HepG2 (cell line): ENCODE measurements at regions not wholly inside any gene's neighbourhood (a gene's known extent, or its start where the extent isn't known, plus 50 kb on each side); places are given as distances from the start of the nearest gene placed in this dataset.

Experiments used
- ATAC-seq: fragments of 200-7000 bp; cut with Tn5 transposase; 3 replicates; pipeline ENCODE4 v1.9.1; 2020; ENCODE audit warnings: mild to moderate bottlenecking, moderate library complexity
- BruUV-seq: library from RNA; stranded (reverse); fragments of 400-500 nt; replicated peaks from 2 replicates; lab custom pipeline; 2021; lab: Mats Ljungman, UMichigan
- CTCF ChIA-PET: fragments of 300-600 bp; formaldehyde crosslinking; extraction: SDS; loops from one replicate; lab custom pipeline; 2021; ENCODE audit warnings: low total read pairs, inconsistent platforms, low intra/inter-chr PET ratio; lab: Yijun Ruan, JAX
- POLR2A ChIA-PET: fragments of 350-600 bp; sonication (Branson Sonifier 250); formaldehyde crosslinking; loops from one replicate; lab custom pipeline; 2020; ENCODE audit warnings: antibody characterized with exemption, inconsistent platforms; lab: Yijun Ruan, JAX
- DNase-seq: peaks from one replicate; pipeline ENCODE4 v3.0.0-alpha.2; 2015; ENCODE audit warnings: low spot score
- FAIRE-seq: peaks from 3 replicates; lab custom pipeline; 2011; peaks lifted over from hg19 to GRCh38; lab: Jason Lieb, UNC
- H2AFZ ChIP-seq: one replicate; pipeline ENCODE4 v1.6.1; 2011; ENCODE audit warnings: low read length, inconsistent platforms
- H3K27ac ChIP-seq: fragments of 300-600 bp; 3 replicates; pipeline ENCODE4 v1.8.0; 2011; ENCODE audit warnings: mixed run types, mild to moderate bottlenecking, mixed read lengths, low read length, inconsistent platforms; ENCODE audit not compliant: insufficient read depth; ENCODE audit errors: extremely low read length
- H3K27me3 ChIP-seq, 2 experiments: fragments of 200-600 bp in 1 of 2; 2 replicates in 1 of 2; 3 replicates in 1 of 2; pipeline versions ENCODE4 v1.6.0 to v1.8.0; 2011; ENCODE audit warnings: low read length in 2 of 2, mild to moderate bottlenecking in 2 of 2, moderate library complexity in 2 of 2, inconsistent platforms in 1 of 2; ENCODE audit not compliant: insufficient read depth in 2 of 2, control insufficient read depth in 1 of 2
- H3K36me3 ChIP-seq, 2 experiments: fragments of 200-600 bp in 1 of 2; replicated peaks in 1 of 2; 2 replicates in 1 of 2; 3 replicates in 1 of 2; pipeline versions ENCODE4 v1.5.1 to v1.8.0; 2011; ENCODE audit warnings: low read length in 2 of 2, inconsistent platforms in 1 of 2; ENCODE audit not compliant: insufficient read depth in 2 of 2, control insufficient read depth in 1 of 2
- H3K4me1 ChIP-seq: 2 replicates; pipeline ENCODE4 v1.5.1; 2012; ENCODE audit warnings: low read length, inconsistent platforms; ENCODE audit not compliant: insufficient read depth
- H3K4me2 ChIP-seq: 2 replicates; pipeline ENCODE4 v1.6.0; 2011; ENCODE audit warnings: low read depth, low read length, inconsistent platforms
- H3K4me3 ChIP-seq, 3 experiments: fragments of 200-600 bp in 1 of 3; sonication (generic), shearing (Covaris generic) in 1 of 3; replicated peaks in 1 of 3; 2 replicates each; pipeline ENCODE4 v1.5.1; 2011 to 2016; ENCODE audit warnings: low read length in 3 of 3, inconsistent platforms in 2 of 3, low read depth in 2 of 3, mild to moderate bottlenecking in 2 of 3, control low read depth in 1 of 3, mixed read lengths in 1 of 3; ENCODE audit not compliant: insufficient read depth in 1 of 3
- H3K79me2 ChIP-seq: one replicate; pipeline ENCODE4 v1.6.1; 2011; ENCODE audit warnings: low read length, inconsistent platforms; ENCODE audit not compliant: insufficient read depth
- H3K9ac ChIP-seq: 2 replicates; pipeline ENCODE4 v1.6.0; 2011; ENCODE audit warnings: mild to moderate bottlenecking, low read depth, low read length, inconsistent platforms; ENCODE audit not compliant: insufficient read depth
- H3K9me3 ChIP-seq: 2 replicates; pipeline ENCODE4 v1.5.1; 2012; ENCODE audit warnings: mild to moderate bottlenecking, low read length
- H4K20me1 ChIP-seq: 2 replicates; pipeline ENCODE4 v1.6.0; 2011; ENCODE audit warnings: inconsistent platforms, mild to moderate bottlenecking, low read length, moderate library complexity; ENCODE audit not compliant: insufficient read depth
- BCLAF1 ChIP-seq: fragments of 450-650 bp; IDR thresholded peaks from 2 replicates; pipeline ENCODE4 v1.6.1; 2017; ENCODE audit warnings: mild to moderate bottlenecking
- MXD4 ChIP-seq: IDR thresholded peaks from 2 replicates; pipeline ENCODE4 v1.6.1; 2016; ENCODE audit warnings: mild to moderate bottlenecking, missing biosample characterization, missing genetic modification reagents
- ZNF225 ChIP-seq: sonication (generic); formaldehyde crosslinking; IDR thresholded peaks from 2 replicates; pipeline ENCODE4 v1.4.0; 2020; ENCODE audit warnings: mild to moderate bottlenecking, missing genetic modification reagents
- ZNF7 ChIP-seq: IDR thresholded peaks from 2 replicates; pipeline ENCODE4 v1.6.1; 2016; ENCODE audit warnings: missing biosample characterization, missing genetic modification reagents
- ZSCAN12 ChIP-seq: sonication (generic); formaldehyde crosslinking; IDR thresholded peaks from 2 replicates; pipeline ENCODE4 v1.9.0; 2021; ENCODE audit warnings: mild to moderate bottlenecking, missing genetic modification reagents
- WGBS: methylation state at CpG from one replicate; pipeline ENCODE4 v1.1.6; 2017; ENCODE audit warnings: low lambda C conversion rate; 5-methylcytosine and 5-hydroxymethylcytosine counted together
- in situ Hi-C: cut with HindIII; loops from 2 replicates; pipeline ENCODE4 v1.10.0; 2017; ENCODE audit warnings: low pct_unique_long_range_greater_than_20kb; ENCODE audit not compliant: extremely low pct_ligation_motif_present
- intact Hi-C: fragments of 100-400 bp; cut with micrococcal nuclease; formaldehyde crosslinking; loops from one replicate; pipeline ENCODE4 v1.10.0; 2022; ENCODE audit not compliant: unreplicated experiment
- TF ChIP-seq, protein P1 (sequence below): IDR thresholded peaks from 2 replicates; pipeline ENCODE4 v1.6.1; 2016; ENCODE audit warnings: mild to moderate bottlenecking

DNA sequence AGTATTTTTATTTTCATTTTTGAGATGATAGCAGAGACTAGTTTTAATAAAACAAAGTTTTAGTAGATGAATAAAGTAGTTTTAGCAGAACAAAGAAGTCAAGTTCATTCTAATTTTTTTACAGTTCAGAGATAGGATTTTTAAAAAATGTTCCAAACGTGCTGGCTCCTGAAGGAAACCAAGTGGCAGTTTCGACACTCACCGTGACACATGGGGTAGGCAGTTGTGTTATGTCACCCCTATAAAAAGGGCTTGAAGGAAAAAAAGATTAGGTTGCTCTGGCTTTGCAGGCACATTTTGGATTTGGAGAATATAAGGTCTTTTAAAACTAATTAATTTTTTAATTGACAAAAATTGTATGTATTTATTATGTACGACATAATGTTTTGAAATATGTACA is 305.2 kb downstream of the NDFIP2 start:
- no TSS peak for BruUV-seq
- no peak overlapping the region for H3K9ac ChIP-seq
- H3K27ac ChIP-seq, result no peak overlapping the region
- H4K20me1 ChIP-seq, result no peaks in the 10 kb centered on the region
- ChIA-PET CTCF (no interaction called here), POLR2A (no interaction called here)
- H3K79me2 ChIP-seq, result no peaks in the 10 kb centered on the region
- H3K27me3 ChIP-seq, result no peaks in the 10 kb centered on the region
- TF ChIP-seq ZSCAN12 (CRISPR knock-in tag), result no peak
- no peak for TF ChIP-seq BCLAF1
- TF ChIP-seq ZNF7, result no peak
- TF ChIP-seq, protein P1, sequence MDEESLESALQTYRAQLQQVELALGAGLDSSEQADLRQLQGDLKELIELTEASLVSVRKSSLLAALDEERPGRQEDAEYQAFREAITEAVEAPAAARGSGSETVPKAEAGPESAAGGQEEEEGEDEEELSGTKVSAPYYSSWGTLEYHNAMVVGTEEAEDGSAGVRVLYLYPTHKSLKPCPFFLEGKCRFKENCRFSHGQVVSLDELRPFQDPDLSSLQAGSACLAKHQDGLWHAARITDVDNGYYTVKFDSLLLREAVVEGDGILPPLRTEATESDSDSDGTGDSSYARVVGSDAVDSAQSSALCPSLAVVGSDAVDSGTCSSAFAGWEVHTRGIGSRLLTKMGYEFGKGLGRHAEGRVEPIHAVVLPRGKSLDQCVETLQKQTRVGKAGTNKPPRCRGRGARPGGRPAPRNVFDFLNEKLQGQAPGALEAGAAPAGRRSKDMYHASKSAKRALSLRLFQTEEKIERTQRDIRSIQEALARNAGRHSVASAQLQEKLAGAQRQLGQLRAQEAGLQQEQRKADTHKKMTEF, result no peak
- TF ChIP-seq MXD4, result no peak
- no peak for TF ChIP-seq ZNF225 (CRISPR knock-in tag)
- 59% methylated on average over 4 of the region's 4 CpGs for WGBS
- in situ Hi-C loops (loop anchor here (25.0 kb wide), 1 partner anchor 576 kb away; no protein-coding TSS in a partner anchor), intact Hi-C loops (no loop called here)
- DNase-seq (no peak), ATAC-seq (no peak), FAIRE-seq (no peak)
- no peaks in the 10 kb centered on the region for H3K36me3 ChIP-seq
- no peak overlapping the region for H3K4me3 ChIP-seq
- no peak overlapping the region for H3K4me2 ChIP-seq
- peaks cover 30% of the 10 kb centered on the region for H3K9me3 ChIP-seq
- H2AFZ ChIP-seq, result no peak overlapping the region
- H3K4me1 ChIP-seq, result peaks cover 12% of the 10 kb centered on the region; the same call in 1 of the 2 replicates
